H1 (cell line): ENCODE measurements at regions not wholly inside any gene's neighbourhood (a gene's known extent, or its start where the extent isn't known, plus 50 kb on each side); places are given as distances from the start of the nearest gene placed in this dataset.

Experiments used
- CTCF ChIA-PET: fragments of 300-600 bp; sonication (Branson Sonifier 250); formaldehyde crosslinking; loops from one replicate; lab custom pipeline; 2021; ENCODE audit not compliant: partially characterized antibody; lab: Charles Lee
- POLR2A ChIA-PET: fragments of 300-600 bp; sonication (Branson Sonifier 250); formaldehyde crosslinking; loops from one replicate; lab custom pipeline; 2021; ENCODE audit warnings: inconsistent platforms; ENCODE audit not compliant: partially characterized antibody; lab: Charles Lee
- DNase-seq, 2 experiments: peaks; one replicate each; pipeline versions ENCODE4 v3.0.0 to v3.0.0-alpha.2; 2010 to 2022; ENCODE audit warnings: low spot score in 2 of 2, low read depth in 1 of 2, mixed read lengths in 1 of 2
- FAIRE-seq: peaks from 2 replicates; lab custom pipeline; 2011; peaks lifted over from hg19 to GRCh38; lab: Jason Lieb, UNC
- H2AFZ ChIP-seq: 2 replicates; pipeline ENCODE4 v1.8.1; 2012; ENCODE audit warnings: low read length, inconsistent platforms
- H2AK5ac ChIP-seq: 2 replicates; pipeline ENCODE4 v1.6.1; 2013; ENCODE audit warnings: low read depth, low read length
- H2BK120ac ChIP-seq: replicated peaks from 2 replicates; pipeline ENCODE3; 2013; ENCODE audit warnings: low read depth, low read length, inconsistent platforms
- H2BK12ac ChIP-seq: 2 replicates; pipeline ENCODE4 v1.6.1; 2013; ENCODE audit warnings: low read depth, low read length
- H2BK15ac ChIP-seq: 2 replicates; pipeline ENCODE4 v1.6.1; 2013; ENCODE audit warnings: low read length
- H2BK20ac ChIP-seq: 2 replicates; pipeline ENCODE4 v1.6.1; 2013; ENCODE audit warnings: low read length
- H2BK5ac ChIP-seq: 2 replicates; pipeline ENCODE4 v1.6.1; 2013; ENCODE audit warnings: low read depth, low read length
- H3K14ac ChIP-seq: 2 replicates; pipeline ENCODE4 v1.6.1; 2013; ENCODE audit warnings: inconsistent platforms; ENCODE audit not compliant: insufficient read length
- H3K18ac ChIP-seq: 2 replicates; pipeline ENCODE4 v1.6.1; 2013; ENCODE audit warnings: low read length; ENCODE audit errors: extremely low read depth
- H3K23ac ChIP-seq: 2 replicates; pipeline ENCODE4 v1.6.1; 2013; ENCODE audit warnings: inconsistent platforms; ENCODE audit not compliant: insufficient read length
- H3K23me2 ChIP-seq: 2 replicates; pipeline ENCODE4 v1.6.1; 2013; ENCODE audit warnings: low read depth, low read length
- H3K27ac ChIP-seq: 2 replicates; pipeline ENCODE4 v1.6.1; 2011; ENCODE audit warnings: low read depth, low read length, inconsistent platforms
- H3K27me3 ChIP-seq, 4 experiments: replicated peaks in 1 of 4; 1 replicate in 1 of 4; 2 replicates in 3 of 4; pipeline versions ENCODE4 v1.6.1 to v1.8.1; 2011 to 2013; ENCODE audit warnings: low read length in 3 of 4, mild to moderate bottlenecking in 3 of 4, inconsistent platforms in 2 of 4, mixed read lengths in 2 of 4, moderate library complexity in 1 of 4; ENCODE audit not compliant: control insufficient read depth in 3 of 4, insufficient read depth in 3 of 4; ENCODE audit errors: extremely low read depth in 1 of 4
- H3K36me3 ChIP-seq, 4 experiments: 2 replicates each; pipeline versions ENCODE4 v1.6.1 to v1.8.1; 2011 to 2013; ENCODE audit warnings: mild to moderate bottlenecking in 4 of 4, low read length in 3 of 4, moderate library complexity in 2 of 4, control low read depth in 1 of 4, inconsistent platforms in 1 of 4; ENCODE audit not compliant: insufficient read depth in 4 of 4, control insufficient read depth in 2 of 4
- H3K4ac ChIP-seq: replicated peaks from 2 replicates; pipeline ENCODE3; 2013; ENCODE audit warnings: low read length, low read depth, mixed read lengths, inconsistent platforms; ENCODE audit not compliant: insufficient read length
- H3K4me1 ChIP-seq, 4 experiments: replicated peaks in 1 of 4; 1 replicate in 1 of 4; 2 replicates in 3 of 4; pipeline versions ENCODE4 v1.6.1 to v1.8.1; 2011 to 2013; ENCODE audit warnings: low read length in 3 of 4, inconsistent platforms in 2 of 4, mixed read lengths in 1 of 4; ENCODE audit not compliant: insufficient read depth in 4 of 4, control insufficient read depth in 3 of 4
- H3K4me2 ChIP-seq, 2 experiments: 2 replicates each; pipeline versions ENCODE4 v1.6.1 to v1.8.1; 2011 to 2013; ENCODE audit warnings: low read depth in 2 of 2, low read length in 2 of 2, control low read depth in 1 of 2, inconsistent platforms in 1 of 2, mild to moderate bottlenecking in 1 of 2; ENCODE audit not compliant: insufficient read depth in 1 of 2
- H3K4me3 ChIP-seq, 4 experiments: fragments of 200-600, 300-600 bp in 1 of 4; sonication (generic), shearing (Covaris generic), sonication (Bioruptor Twin) in 1 of 4; 2 replicates each; pipeline versions ENCODE4 v1.5.1 to v1.8.1; 2011 to 2016; ENCODE audit warnings: low read length in 4 of 4, low read depth in 3 of 4, control low read depth in 2 of 4, inconsistent platforms in 2 of 4, mild to moderate bottlenecking in 2 of 4, mixed read lengths in 1 of 4, moderate library complexity in 1 of 4; ENCODE audit not compliant: insufficient read depth in 2 of 4; ENCODE audit errors: extremely low read depth in 1 of 4
- H3K56ac ChIP-seq: replicated peaks from 2 replicates; pipeline ENCODE3; 2013; ENCODE audit warnings: low read depth, mild to moderate bottlenecking, mixed read lengths, low read length, inconsistent platforms; ENCODE audit not compliant: insufficient read length
- H3K79me1 ChIP-seq: 2 replicates; pipeline ENCODE4 v1.6.1; 2013; ENCODE audit warnings: low read depth, low read length, control low read depth
- H3K79me2 ChIP-seq, 2 experiments: 2 replicates each; pipeline versions ENCODE4 v1.6.1 to v1.8.1; 2012 to 2013; ENCODE audit warnings: low read length in 2 of 2, mild to moderate bottlenecking in 2 of 2, inconsistent platforms in 1 of 2; ENCODE audit not compliant: insufficient read depth in 2 of 2, control insufficient read depth in 1 of 2
- H3K9ac ChIP-seq, 4 experiments: replicated peaks in 1 of 4; 1 replicate in 1 of 4; 2 replicates in 3 of 4; pipeline versions ENCODE4 v1.6.1 to v1.8.1; 2011 to 2013; ENCODE audit warnings: low read depth in 3 of 4, low read length in 3 of 4, control low read depth in 2 of 4, mild to moderate bottlenecking in 2 of 4, moderate library complexity in 2 of 4, inconsistent platforms in 1 of 4; ENCODE audit errors: extremely low read depth in 1 of 4
- H3K9me3 ChIP-seq, 2 experiments: 2 replicates each; pipeline versions ENCODE4 v1.6.1 to v1.8.1; 2012 to 2013; ENCODE audit warnings: mild to moderate bottlenecking in 2 of 2, moderate library complexity in 2 of 2, control low read depth in 1 of 2, inconsistent platforms in 1 of 2, low read depth in 1 of 2, low read length in 1 of 2, mixed read lengths in 1 of 2; ENCODE audit not compliant: insufficient read depth in 2 of 2
- H4K20me1 ChIP-seq, 2 experiments: replicated peaks in 1 of 2; 2 replicates each; pipeline versions ENCODE3 to v1.8.1; 2011 to 2013; ENCODE audit warnings: inconsistent platforms in 2 of 2, low read length in 2 of 2, mild to moderate bottlenecking in 1 of 2; ENCODE audit not compliant: insufficient read depth in 2 of 2, control insufficient read depth in 1 of 2
- H4K5ac ChIP-seq: 2 replicates; pipeline ENCODE4 v1.6.1; 2013; ENCODE audit warnings: low read length, low read depth, mixed read lengths, inconsistent platforms; ENCODE audit not compliant: insufficient read length
- H4K8ac ChIP-seq: 2 replicates; pipeline ENCODE4 v1.8.0; 2013; ENCODE audit warnings: mild to moderate bottlenecking, moderate library complexity, low read length, inconsistent platforms; ENCODE audit not compliant: insufficient read depth; ENCODE audit errors: extremely low read depth
- H4K91ac ChIP-seq: replicated peaks from 2 replicates; pipeline ENCODE3; 2013; ENCODE audit warnings: low read length, mixed read lengths, inconsistent platforms; ENCODE audit not compliant: insufficient read length
- BCL11A ChIP-seq, 2 experiments: IDR thresholded peaks; one replicate each; pipeline ENCODE4 v1.6.1; 2011; ENCODE audit warnings: low read depth in 2 of 2, low read length in 2 of 2, mild to moderate bottlenecking in 2 of 2
- FOSL1 ChIP-seq: IDR thresholded peaks from 2 replicates; pipeline ENCODE4 v1.6.1; 2011; ENCODE audit warnings: mild to moderate bottlenecking, low read depth, low read length, moderate library complexity; ENCODE audit not compliant: insufficient read depth
- JUN ChIP-seq: IDR thresholded peaks from 2 replicates; pipeline ENCODE4 v1.6.1; 2011; ENCODE audit warnings: low read depth, mild to moderate bottlenecking, improper control_type of control experiment, low read length
- MAFK ChIP-seq: IDR thresholded peaks from 2 replicates; pipeline ENCODE4 v1.6.1; 2012; ENCODE audit warnings: low read depth, mild to moderate bottlenecking, improper control_type of control experiment, low read length
- RBBP5 ChIP-seq: IDR thresholded peaks from 2 replicates; pipeline ENCODE4 v1.7.1; 2012; ENCODE audit warnings: low read depth, mild to moderate bottlenecking, inconsistent platforms, low read length, moderate library complexity, borderline replicate concordance
- SIX5 ChIP-seq: IDR thresholded peaks from 2 replicates; pipeline ENCODE4 v1.6.1; 2011; ENCODE audit warnings: mild to moderate bottlenecking, low read depth, low read length
- SRF ChIP-seq: IDR thresholded peaks from 2 replicates; pipeline ENCODE4 v1.6.1; 2011; ENCODE audit warnings: mild to moderate bottlenecking, low read depth, low read length, moderate library complexity
- TAF7 ChIP-seq: optimal IDR thresholded peaks from 2 replicates; pipeline ENCODE3; 2011; ENCODE audit warnings: low read depth, mild to moderate bottlenecking, inconsistent platforms, low read length, moderate library complexity, borderline replicate concordance
- WGBS, 2 experiments: shearing (Covaris generic) in 1 of 2; methylation state at CpG; one replicate each; pipeline versions ENCODE4 v1.1.6 to v1.1.7; 2013 to 2015; ENCODE audit warnings: low lambda C conversion rate in 2 of 2, mixed read lengths in 2 of 2, inconsistent platforms in 1 of 2, low coverage in 1 of 2, missing lambda C conversion rate in 1 of 2; ENCODE audit not compliant: insufficient replicate concordance in 2 of 2, insufficient coverage in 1 of 2, insufficient read length in 1 of 2; ENCODE audit errors: extremely low coverage in 1 of 2, missing lambda C conversion rate in 1 of 2; 5-methylcytosine and 5-hydroxymethylcytosine counted together
- TF ChIP-seq, protein P1 (sequence below): IDR thresholded peaks from 2 replicates; pipeline ENCODE4 v1.6.1; 2012; ENCODE audit warnings: low read length, inconsistent platforms

DNA sequence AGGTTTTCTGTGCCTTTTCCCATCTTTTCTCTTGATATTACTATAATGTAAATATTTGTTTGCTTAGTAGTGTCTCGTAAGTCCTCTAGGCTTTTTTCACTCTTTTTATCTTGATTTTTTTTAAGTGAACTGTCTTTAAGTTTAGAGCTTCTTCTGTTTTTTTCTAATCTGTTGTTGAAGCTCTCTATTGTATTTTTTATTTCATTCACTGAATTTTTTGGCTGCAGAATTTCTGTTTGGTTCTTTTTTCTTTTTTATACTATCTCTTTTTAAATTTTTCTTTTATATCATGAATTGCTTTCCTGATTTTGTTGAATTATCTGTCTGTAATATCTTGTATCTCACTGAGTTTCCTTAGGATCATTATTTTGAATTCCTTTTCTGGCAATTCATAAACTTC, 331.8 kb upstream of the RBMS1 start:
- no peak overlapping the region for H3K18ac ChIP-seq
- WGBS, 2 experiments: 94% methylated on average over 1 of the region's 1 CpG; no CpG with 5 or more reads in 1 of the 2 experiments
- H4K8ac ChIP-seq: no peak overlapping the region
- no peaks in the 10 kb centered on the region for H3K27me3 ChIP-seq
- no peak overlapping the region for H4K5ac ChIP-seq
- no peaks in the 10 kb centered on the region; a peak in 3 of 8 replicates for H3K36me3 ChIP-seq
- H3K14ac ChIP-seq: no peak overlapping the region
- H3K27ac ChIP-seq: no peak overlapping the region
- no peak overlapping the region for H3K4ac ChIP-seq
- no peak overlapping the region for H2AK5ac ChIP-seq
- no peak overlapping the region for H2AFZ ChIP-seq
- H3K9me3 ChIP-seq: peaks cover 0 to 7% of the 10 kb centered on the region in 2 experiments; a peak in 2 of 4 replicates
- no peak overlapping the region for H3K56ac ChIP-seq
- ChIA-PET POLR2A (no interaction called here), CTCF (interaction anchor here (1.0 kb wide), 1 partner anchor 94 kb away, joined by 3 read pairs; no protein-coding TSS in a partner anchor)
- no peaks in the 10 kb centered on the region for H3K79me2 ChIP-seq
- no peaks in the 10 kb centered on the region for H4K20me1 ChIP-seq
- H3K4me3 ChIP-seq: no peak overlapping the region
- H2BK20ac ChIP-seq: no peak overlapping the region
- H2BK12ac ChIP-seq: no peak overlapping the region
- DNase-seq: no peak
- FAIRE-seq: no peak
- no peaks in the 10 kb centered on the region for H3K4me1 ChIP-seq
- H2BK5ac ChIP-seq: no peak overlapping the region
- no peak overlapping the region for H4K91ac ChIP-seq
- no peaks in the 10 kb centered on the region for H3K79me1 ChIP-seq
- H3K4me2 ChIP-seq: no peak overlapping the region
- no peak overlapping the region for H3K9ac ChIP-seq
- no peak for TF ChIP-seq FOSL1
- no peak for TF ChIP-seq RBBP5
- TF ChIP-seq MAFK: no peak
- TF ChIP-seq JUN: no peak
- TF ChIP-seq, protein P1, sequence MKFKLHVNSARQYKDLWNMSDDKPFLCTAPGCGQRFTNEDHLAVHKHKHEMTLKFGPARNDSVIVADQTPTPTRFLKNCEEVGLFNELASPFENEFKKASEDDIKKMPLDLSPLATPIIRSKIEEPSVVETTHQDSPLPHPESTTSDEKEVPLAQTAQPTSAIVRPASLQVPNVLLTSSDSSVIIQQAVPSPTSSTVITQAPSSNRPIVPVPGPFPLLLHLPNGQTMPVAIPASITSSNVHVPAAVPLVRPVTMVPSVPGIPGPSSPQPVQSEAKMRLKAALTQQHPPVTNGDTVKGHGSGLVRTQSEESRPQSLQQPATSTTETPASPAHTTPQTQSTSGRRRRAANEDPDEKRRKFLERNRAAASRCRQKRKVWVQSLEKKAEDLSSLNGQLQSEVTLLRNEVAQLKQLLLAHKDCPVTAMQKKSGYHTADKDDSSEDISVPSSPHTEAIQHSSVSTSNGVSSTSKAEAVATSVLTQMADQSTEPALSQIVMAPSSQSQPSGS: no peak
- no peak for TF ChIP-seq SIX5
- no peak for TF ChIP-seq TAF7
- no peak for TF ChIP-seq BCL11A (IDR thresholded peaks at IDR 0.05; ENCODE audit: low read depth in 2 of 2, low read length in 2 of 2)
- no peak for TF ChIP-seq SRF
- H2BK15ac ChIP-seq: no peak overlapping the region
- no peaks in the 10 kb centered on the region for H3K23me2 ChIP-seq
- H2BK120ac ChIP-seq: no peak overlapping the region
- H3K23ac ChIP-seq: no peak overlapping the region
